ENCODE measurements at regions not wholly inside any gene's neighbourhood (a gene's known extent, or its start where the extent isn't known, plus 50 kb on each side); places are given as distances from the start of the nearest gene placed in this dataset.

DNA sequence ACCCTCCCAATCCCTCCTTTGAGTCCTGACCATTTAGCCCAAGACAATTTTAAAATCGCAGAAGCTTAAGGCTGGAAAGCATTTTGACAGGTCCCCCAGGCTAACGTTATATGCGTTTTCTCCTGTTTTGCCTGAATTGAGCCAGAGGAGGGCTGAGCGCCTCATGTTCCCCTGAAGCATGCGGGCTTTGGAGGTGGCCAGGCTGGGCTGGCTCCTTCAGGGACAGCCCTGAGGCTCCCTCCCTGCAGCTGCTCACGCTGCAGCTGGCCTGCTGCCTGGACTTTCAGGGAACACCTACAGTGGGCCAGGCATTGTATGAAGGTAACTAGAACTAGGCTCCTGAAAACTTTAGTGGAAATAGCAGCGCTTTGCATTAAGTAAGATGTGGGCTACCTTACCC, 179.2 kb downstream of the ACKR3 start (continued):
- TF ChIP-seq, protein P1, sequence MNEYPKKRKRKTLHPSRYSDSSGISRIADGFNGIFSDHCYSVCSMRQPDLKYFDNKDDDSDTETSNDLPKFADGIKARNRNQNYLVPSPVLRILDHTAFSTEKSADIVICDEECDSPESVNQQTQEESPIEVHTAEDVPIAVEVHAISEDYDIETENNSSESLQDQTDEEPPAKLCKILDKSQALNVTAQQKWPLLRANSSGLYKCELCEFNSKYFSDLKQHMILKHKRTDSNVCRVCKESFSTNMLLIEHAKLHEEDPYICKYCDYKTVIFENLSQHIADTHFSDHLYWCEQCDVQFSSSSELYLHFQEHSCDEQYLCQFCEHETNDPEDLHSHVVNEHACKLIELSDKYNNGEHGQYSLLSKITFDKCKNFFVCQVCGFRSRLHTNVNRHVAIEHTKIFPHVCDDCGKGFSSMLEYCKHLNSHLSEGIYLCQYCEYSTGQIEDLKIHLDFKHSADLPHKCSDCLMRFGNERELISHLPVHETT (CRISPR knock-in tag; conservative IDR thresholded peaks at IDR 0.05 in 1 of 2, IDR thresholded peaks at IDR 0.05 in 1 of 2): no peak

DNA sequence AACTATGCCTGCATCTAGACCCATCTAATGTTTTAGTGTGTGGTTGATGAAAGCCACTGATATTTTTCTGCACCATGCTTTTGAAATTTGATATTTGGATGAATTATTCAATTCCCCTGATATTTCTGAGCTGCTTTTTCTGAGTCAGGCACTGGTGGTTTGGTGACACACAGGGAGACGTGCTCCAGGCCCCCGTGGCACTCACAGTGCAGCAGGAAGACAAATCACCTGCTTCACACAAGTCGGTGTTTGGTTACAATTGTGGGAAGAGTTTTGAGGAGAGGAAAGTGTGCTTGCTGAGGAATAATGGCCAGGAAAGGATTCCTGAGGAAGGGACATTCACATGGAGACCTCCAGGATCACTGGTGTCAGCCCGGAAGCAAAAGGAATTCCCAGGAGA, 179.7 kb downstream of the ACKR3 start:
- ATAC-seq (no peak), FAIRE-seq (no peak), DNase-seq (ENCODE audit: extremely low read depth in 1 of 4, low spot score in 3 of 4) (no peak)
- 0% methylated on average over 3 of the region's 4 CpGs for WGBS (ENCODE audit: insufficient coverage, low coverage, missing lambda C conversion rate)
- no peaks in the 10 kb centered on the region for H3K9me1 ChIP-seq (ENCODE audit: control insufficient read depth, insufficient read depth, low read length)
- no TSS peak for BruUV-seq (replicated peaks)
- H3K4me3 ChIP-seq: no peak overlapping the region
- H3K9me3 ChIP-seq (replicated peaks; ENCODE audit: control insufficient read depth, insufficient read depth, low read depth, low read length): no peaks in the 10 kb centered on the region
- H3K36me3 ChIP-seq (ENCODE audit: control insufficient read depth, insufficient read depth, low read length): no peaks in the 10 kb centered on the region
- no peaks in the 10 kb centered on the region for H3K79me2 ChIP-seq (ENCODE audit: control insufficient read depth, insufficient read depth, low read length)
- H3K27me3 ChIP-seq (ENCODE audit: control insufficient read depth in 2 of 2, insufficient read depth in 2 of 2, low read length in 2 of 2): peaks cover 0 to 20% of the 10 kb centered on the region in 2 experiments; a peak in 1 of 5 replicates
- no peak overlapping the region for H2AFZ ChIP-seq (ENCODE audit: low read depth, low read length)
- ChIA-PET CTCF (ENCODE audit: low intra/inter-chr PET ratio) (no interaction called here), POLR2A (no interaction called here)
- H4K20me1 ChIP-seq (replicated peaks; ENCODE audit: control insufficient read depth, insufficient read depth, low read length): peaks cover 7% of the 10 kb centered on the region; the same call in 1 of the 2 replicates
- no peaks in the 10 kb centered on the region for H3K4me1 ChIP-seq (replicated peaks in 1 of 2; ENCODE audit: control insufficient read depth in 2 of 2, insufficient read depth in 2 of 2, low read length in 2 of 2)
- intact Hi-C loops (cut with micrococcal nuclease) (no loop called here), in situ Hi-C loops (cut with MboI) (no loop called here)
- no peak overlapping the region for H3K9ac ChIP-seq (ENCODE audit: insufficient read depth in 1 of 2, low read depth in 2 of 2, low read length in 2 of 2)
- no peak overlapping the region for H3K4me2 ChIP-seq (ENCODE audit: insufficient read depth, low read length)
- H3K27ac ChIP-seq (ENCODE audit: extremely low read depth, low read depth, low read length): no peak overlapping the region
- TF ChIP-seq JUND (IDR thresholded peaks at IDR 0.05; ENCODE audit: borderline replicate concordance, low read depth, low read length) (no peak), JUND (tag; IDR thresholded peaks at IDR 0.05; ENCODE audit: borderline replicate concordance, low read depth, low read length) (no peak), NR1H2 (CRISPR knock-in tag; IDR thresholded peaks at IDR 0.05) (no peak), ZNF75A (CRISPR knock-in tag; IDR thresholded peaks at IDR 0.05) (no peak), ZNF124 (CRISPR knock-in tag; IDR thresholded peaks at IDR 0.05) (no peak), CHD2 (IDR thresholded peaks at IDR 0.05; ENCODE audit: low read depth, low read length) (no peak)
- TF ChIP-seq, protein P2, sequence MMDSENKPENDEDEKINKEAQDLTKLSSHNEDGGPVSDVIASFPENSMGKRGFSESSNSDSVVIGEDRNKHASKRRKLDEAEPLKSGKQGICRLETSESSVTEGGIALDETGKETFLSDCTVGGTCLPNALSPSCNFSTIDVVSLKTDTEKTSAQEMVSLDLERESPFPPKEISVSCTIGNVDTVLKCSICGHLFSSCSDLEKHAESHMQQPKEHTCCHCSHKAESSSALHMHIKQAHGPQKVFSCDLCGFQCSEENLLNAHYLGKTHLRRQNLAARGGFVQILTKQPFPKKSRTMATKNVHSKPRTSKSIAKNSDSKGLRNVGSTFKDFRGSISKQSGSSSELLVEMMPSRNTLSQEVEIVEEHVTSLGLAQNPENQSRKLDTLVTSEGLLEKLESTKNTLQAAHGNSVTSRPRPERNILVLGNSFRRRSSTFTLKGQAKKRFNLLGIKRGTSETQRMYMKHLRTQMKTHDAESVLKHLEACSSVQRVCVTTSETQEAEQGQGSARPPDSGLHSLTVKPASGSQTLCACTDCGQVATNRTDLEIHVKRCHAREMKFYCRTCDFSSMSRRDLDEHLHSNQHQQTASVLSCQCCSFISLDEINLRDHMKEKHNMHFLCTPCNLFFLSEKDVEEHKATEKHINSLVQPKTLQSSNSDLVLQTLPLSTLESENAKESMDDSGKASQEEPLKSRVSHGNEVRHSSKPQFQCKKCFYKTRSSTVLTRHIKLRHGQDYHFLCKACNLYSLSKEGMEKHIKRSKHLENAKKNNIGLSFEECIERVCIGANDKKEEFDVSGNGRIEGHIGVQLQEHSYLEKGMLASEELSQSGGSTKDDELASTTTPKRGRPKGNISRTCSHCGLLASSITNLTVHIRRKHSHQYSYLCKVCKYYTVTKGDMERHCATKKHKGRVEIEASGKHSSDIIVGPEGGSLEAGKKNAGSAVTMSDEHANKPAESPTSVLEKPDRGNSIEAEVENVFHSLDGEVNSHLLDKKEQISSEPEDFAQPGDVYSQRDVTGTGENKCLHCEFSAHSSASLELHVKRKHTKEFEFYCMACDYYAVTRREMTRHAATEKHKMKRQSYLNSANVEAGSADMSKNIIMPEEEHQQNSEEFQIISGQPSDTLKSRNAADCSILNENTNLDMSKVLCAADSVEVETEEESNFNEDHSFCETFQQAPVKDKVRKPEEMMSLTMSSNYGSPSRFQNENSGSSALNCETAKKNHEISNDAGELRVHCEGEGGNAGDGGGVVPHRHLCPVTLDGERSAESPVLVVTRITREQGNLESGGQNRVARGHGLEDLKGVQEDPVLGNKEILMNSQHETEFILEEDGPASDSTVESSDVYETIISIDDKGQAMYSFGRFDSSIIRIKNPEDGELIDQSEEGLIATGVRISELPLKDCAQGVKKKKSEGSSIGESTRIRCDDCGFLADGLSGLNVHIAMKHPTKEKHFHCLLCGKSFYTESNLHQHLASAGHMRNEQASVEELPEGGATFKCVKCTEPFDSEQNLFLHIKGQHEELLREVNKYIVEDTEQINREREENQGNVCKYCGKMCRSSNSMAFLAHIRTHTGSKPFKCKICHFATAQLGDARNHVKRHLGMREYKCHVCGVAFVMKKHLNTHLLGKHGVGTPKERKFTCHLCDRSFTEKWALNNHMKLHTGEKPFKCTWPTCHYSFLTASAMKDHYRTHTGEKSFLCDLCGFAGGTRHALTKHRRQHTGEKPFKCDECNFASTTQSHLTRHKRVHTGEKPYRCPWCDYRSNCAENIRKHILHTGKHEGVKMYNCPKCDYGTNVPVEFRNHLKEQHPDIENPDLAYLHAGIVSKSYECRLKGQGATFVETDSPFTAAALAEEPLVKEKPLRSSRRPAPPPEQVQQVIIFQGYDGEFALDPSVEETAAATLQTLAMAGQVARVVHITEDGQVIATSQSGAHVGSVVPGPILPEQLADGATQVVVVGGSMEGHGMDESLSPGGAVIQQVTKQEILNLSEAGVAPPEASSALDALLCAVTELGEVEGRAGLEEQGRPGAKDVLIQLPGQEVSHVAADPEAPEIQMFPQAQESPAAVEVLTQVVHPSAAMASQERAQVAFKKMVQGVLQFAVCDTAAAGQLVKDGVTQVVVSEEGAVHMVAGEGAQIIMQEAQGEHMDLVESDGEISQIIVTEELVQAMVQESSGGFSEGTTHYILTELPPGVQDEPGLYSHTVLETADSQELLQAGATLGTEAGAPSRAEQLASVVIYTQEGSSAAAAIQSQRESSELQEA (IDR thresholded peaks at IDR 0.05; ENCODE audit: low read depth): no peak

All from K562 (cell line).